Fibroblast of lung (primary cell): ENCODE measurements at regions not wholly inside any gene's neighbourhood (a gene's known extent, or its start where the extent isn't known, plus 50 kb on each side); places are given as distances from the start of the nearest gene placed in this dataset.

Experiments
- EZH2 ChIP-seq: IDR thresholded peaks from 2 replicates; pipeline ENCODE4 v1.5.1; 2012; ENCODE audit warnings: low read length, control low read depth, mild to moderate bottlenecking; ENCODE audit errors: missing control alignments
- TF ChIP-seq, protein P1 (sequence below), 2 donors: IDR thresholded peaks in 1 of 2; conservative IDR thresholded peaks in 1 of 2; 1 replicate in 1 of 2; 2 replicates in 1 of 2; pipeline ENCODE4 v1.5.1; 2011 to 2012; ENCODE audit warnings: low read length in 2 of 2, control low read depth in 1 of 2, inconsistent platforms in 1 of 2, low read depth in 1 of 2, mild to moderate bottlenecking in 1 of 2

DNA sequence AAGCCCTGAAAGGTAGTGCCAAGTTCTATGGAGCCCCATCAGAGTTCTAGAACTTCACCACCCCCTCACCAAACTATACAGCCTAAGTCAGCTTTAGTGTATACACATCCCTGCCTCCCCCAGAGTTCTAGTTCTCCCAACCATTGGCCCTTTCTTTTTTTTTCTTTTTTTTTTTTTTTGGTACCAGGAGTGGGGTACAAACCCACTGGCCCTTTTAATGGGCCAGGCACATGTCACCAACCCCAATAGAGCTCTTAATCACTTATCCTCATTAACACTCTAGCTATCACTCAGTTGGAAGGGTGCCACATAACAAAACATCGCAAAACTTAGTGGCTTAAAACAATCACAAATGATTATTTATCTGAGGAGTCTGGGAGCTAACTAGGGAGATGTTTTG is 588.6 kb downstream of the BCOR start:
- TF ChIP-seq, protein P1, sequence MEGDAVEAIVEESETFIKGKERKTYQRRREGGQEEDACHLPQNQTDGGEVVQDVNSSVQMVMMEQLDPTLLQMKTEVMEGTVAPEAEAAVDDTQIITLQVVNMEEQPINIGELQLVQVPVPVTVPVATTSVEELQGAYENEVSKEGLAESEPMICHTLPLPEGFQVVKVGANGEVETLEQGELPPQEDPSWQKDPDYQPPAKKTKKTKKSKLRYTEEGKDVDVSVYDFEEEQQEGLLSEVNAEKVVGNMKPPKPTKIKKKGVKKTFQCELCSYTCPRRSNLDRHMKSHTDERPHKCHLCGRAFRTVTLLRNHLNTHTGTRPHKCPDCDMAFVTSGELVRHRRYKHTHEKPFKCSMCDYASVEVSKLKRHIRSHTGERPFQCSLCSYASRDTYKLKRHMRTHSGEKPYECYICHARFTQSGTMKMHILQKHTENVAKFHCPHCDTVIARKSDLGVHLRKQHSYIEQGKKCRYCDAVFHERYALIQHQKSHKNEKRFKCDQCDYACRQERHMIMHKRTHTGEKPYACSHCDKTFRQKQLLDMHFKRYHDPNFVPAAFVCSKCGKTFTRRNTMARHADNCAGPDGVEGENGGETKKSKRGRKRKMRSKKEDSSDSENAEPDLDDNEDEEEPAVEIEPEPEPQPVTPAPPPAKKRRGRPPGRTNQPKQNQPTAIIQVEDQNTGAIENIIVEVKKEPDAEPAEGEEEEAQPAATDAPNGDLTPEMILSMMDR (conservative IDR thresholded peaks at IDR 0.05 in 1 of 2, IDR thresholded peaks at IDR 0.05 in 1 of 2; ENCODE audit: low read depth in 1 of 2, low read length in 2 of 2) = no peak
- no peak for TF ChIP-seq EZH2
